ENCODE measurements at regions not wholly inside any gene's neighbourhood (a gene's known extent, or its start where the extent isn't known, plus 50 kb on each side); places are given as distances from the start of the nearest gene placed in this dataset.

- TF ChIP-seq CTCF (IDR thresholded peaks at IDR 0.05) (no peak), POLR2A (IDR thresholded peaks at IDR 0.05) (no peak), EP300 (IDR thresholded peaks at IDR 0.05) (no peak)
Measured at GRCh38 chr3:72401005-72401545, 447.2 kb downstream of the SHQ1 start.
